ENCODE measurements at regions not wholly inside any gene's neighbourhood (a gene's known extent, or its start where the extent isn't known, plus 50 kb on each side); places are given as distances from the start of the nearest gene placed in this dataset.

DNA sequence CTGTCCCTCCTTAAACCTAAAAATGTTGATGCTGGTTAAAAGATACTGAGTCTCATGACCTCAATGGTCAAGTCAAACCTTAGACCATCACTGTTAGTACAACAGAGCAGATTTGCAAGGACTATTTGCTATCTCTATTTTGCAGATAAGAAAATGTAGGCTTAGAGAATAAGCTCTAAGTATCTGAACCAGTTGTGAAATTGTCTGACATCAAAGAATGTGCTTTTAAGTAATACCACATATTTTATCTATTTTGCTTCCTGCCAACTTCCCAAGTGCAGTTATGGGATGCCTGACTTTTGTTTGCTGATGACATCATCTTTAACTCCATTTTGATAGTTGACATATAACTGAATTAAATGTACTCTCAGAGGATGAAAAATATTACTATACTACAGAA is 83.6 kb upstream of the TMEM106B start:
- Histone ChIP-seq H3K27me3 (replicated peaks; ENCODE audit: control insufficient read depth, insufficient read depth, low read length) (peaks cover 4% of the 10 kb centered on the region), H3K4me1 (ENCODE audit: control insufficient read depth, insufficient read depth, low read length) (no peaks in the 10 kb centered on the region), H3K9ac (ENCODE audit: low read length) (no peak overlapping the region), H3K9me3 (ENCODE audit: control insufficient read depth, low read length) (no peaks in the 10 kb centered on the region), H3K4me3 (ENCODE audit: low read length) (no peak overlapping the region), H3K36me3 (ENCODE audit: control insufficient read depth, insufficient read depth, low read length, severe bottlenecking) (no peaks in the 10 kb centered on the region)
- DNase-seq (ENCODE audit: low read depth): peak; percentile 17

DNA sequence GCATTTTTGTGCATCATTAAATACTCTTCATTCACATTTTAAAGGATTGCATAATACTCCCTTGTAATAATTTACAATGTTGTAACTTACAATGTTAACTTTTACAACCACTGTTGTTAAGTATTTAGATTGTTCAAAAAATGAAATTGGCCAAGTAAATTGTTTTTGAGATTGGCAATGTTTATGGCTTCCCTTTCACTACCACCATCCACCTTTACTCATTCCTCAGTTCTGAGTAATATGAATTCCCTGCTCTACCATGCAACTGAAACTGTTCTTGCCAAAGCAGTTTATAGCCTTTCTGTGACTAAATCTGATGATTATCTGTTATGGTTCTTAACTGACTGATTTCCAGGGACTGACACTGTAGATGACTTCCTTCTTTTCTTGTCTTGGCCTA is 80.5 kb upstream of the TMEM106B start:
- Histone ChIP-seq H3K4me1 (ENCODE audit: control insufficient read depth, insufficient read depth, low read length) (no peaks in the 10 kb centered on the region), H3K27me3 (replicated peaks; ENCODE audit: control insufficient read depth, insufficient read depth, low read length) (no peaks in the 10 kb centered on the region), H3K9me3 (ENCODE audit: control insufficient read depth, low read length) (no peaks in the 10 kb centered on the region), H3K4me3 (ENCODE audit: low read length) (no peak overlapping the region), H3K36me3 (ENCODE audit: control insufficient read depth, insufficient read depth, low read length, severe bottlenecking) (no peaks in the 10 kb centered on the region), H3K9ac (ENCODE audit: low read length) (no peak overlapping the region)
- no peak for DNase-seq (ENCODE audit: low read depth)

DNA sequence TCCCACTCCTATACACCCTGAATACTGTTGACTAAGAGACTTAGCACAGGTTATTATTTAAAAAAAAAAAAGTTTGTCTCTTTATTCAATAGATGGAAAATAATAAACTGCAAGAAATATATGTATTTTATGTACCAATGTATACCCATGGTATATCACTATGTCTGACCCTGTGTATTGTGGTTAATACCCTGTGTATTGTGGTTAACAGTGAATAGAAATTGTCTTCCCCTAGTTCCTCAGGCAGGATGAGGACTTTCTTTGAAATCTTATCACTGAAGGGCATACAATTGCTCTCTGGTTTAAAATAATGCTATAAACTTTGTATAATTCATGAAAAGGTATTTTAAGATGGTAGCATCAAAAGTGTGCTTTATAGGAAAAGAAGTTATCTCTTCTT is 80.0 kb upstream of the TMEM106B start:
- H3K9me3 ChIP-seq (ENCODE audit: control insufficient read depth, low read length): no peaks in the 10 kb centered on the region
- no peak overlapping the region for H3K4me3 ChIP-seq (ENCODE audit: low read length)
- no peak for DNase-seq (ENCODE audit: low read depth)
- H3K27me3 ChIP-seq (replicated peaks; ENCODE audit: control insufficient read depth, insufficient read depth, low read length): no peaks in the 10 kb centered on the region
- no peak overlapping the region for H3K9ac ChIP-seq (ENCODE audit: low read length)
- H3K4me1 ChIP-seq (ENCODE audit: control insufficient read depth, insufficient read depth, low read length): no peaks in the 10 kb centered on the region
- H3K36me3 ChIP-seq (ENCODE audit: control insufficient read depth, insufficient read depth, low read length, severe bottlenecking): no peaks in the 10 kb centered on the region

DNA sequence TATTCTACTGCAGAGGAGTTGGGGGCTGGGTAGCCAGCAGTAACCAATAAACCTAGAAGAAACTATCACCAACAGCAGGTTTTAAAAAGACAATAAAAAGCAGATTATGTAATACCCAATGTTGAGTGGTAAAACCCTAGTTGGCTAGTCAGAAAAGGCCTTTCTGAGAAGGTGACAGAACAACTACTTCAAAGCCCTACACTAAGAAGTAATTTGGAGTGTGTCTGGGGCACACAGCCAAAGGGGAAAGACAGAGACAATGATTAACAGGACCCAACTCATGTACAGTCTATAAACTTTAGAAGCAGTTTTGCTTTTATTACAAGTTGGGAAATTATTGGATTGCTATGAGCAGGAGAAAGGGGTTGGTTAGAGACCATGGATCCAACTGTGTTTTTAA is 77.2 kb upstream of the TMEM106B start:
- H3K9me3 ChIP-seq (ENCODE audit: control insufficient read depth, low read length): no peaks in the 10 kb centered on the region
- no peaks in the 10 kb centered on the region for H3K4me1 ChIP-seq (ENCODE audit: control insufficient read depth, insufficient read depth, low read length)
- H3K27me3 ChIP-seq (replicated peaks; ENCODE audit: control insufficient read depth, insufficient read depth, low read length): no peaks in the 10 kb centered on the region
- H3K36me3 ChIP-seq (ENCODE audit: control insufficient read depth, insufficient read depth, low read length, severe bottlenecking): no peaks in the 10 kb centered on the region
- H3K4me3 ChIP-seq (ENCODE audit: low read length): no peak overlapping the region
- no peak overlapping the region for H3K9ac ChIP-seq (ENCODE audit: low read length)
- no peak for DNase-seq (ENCODE audit: low read depth)

DNA sequence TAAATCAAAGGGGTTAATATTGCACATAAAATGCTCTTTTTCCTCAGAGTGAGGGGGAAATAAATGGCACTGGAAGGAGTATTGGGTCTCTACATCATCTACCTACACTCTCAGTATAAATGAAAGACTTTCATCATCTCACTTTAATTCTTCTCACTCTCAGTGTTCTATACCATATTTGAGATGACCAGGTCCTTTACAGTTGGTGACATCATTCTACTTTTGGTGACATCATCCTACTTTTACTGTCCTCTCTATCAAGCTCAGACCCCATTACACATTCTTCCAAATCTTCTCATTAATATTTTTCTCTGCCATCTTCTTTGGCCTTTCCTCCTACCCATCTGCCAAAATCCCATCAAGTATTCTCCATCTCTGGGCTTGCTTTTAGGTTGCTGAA is 74.6 kb upstream of the TMEM106B start:
- no peak for DNase-seq (ENCODE audit: low read depth)
- H3K9ac ChIP-seq (ENCODE audit: low read length): no peak overlapping the region

DNA sequence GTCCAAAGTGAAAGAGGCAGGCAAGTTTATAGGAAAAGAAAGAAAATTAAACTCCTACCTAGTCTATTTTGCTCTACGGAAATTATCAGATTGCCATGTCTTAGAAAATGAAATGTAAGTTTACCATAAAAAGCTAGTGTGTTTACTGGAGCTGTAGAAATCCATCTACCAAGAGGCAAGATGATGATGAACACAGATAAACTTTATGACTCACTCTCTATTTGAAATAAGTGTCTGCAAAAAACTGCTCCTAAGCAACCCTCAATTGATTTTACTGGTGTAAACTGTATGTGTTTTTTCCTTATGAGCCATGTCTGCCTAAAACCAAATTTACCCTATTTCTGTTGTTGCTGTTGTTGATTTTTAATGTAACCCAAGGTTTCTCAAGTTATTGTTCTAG is 73.8 kb upstream of the TMEM106B start:
- H3K4me3 ChIP-seq (ENCODE audit: low read length): no peak overlapping the region
- no peaks in the 10 kb centered on the region for H3K36me3 ChIP-seq (ENCODE audit: control insufficient read depth, insufficient read depth, low read length, severe bottlenecking)
- no peaks in the 10 kb centered on the region for H3K9me3 ChIP-seq (ENCODE audit: control insufficient read depth, low read length)
- DNase-seq (ENCODE audit: low read depth): peak; percentile 24
- H3K9ac ChIP-seq (ENCODE audit: low read length): no peak overlapping the region
- no peaks in the 10 kb centered on the region for H3K4me1 ChIP-seq (ENCODE audit: control insufficient read depth, insufficient read depth, low read length)
- H3K27me3 ChIP-seq (replicated peaks; ENCODE audit: control insufficient read depth, insufficient read depth, low read length): no peaks in the 10 kb centered on the region

More for the DNA sequence above, 74.6 kb upstream of the TMEM106B start:
- no peaks in the 10 kb centered on the region for H3K36me3 ChIP-seq (ENCODE audit: control insufficient read depth, insufficient read depth, low read length, severe bottlenecking)
- no peaks in the 10 kb centered on the region for H3K27me3 ChIP-seq (replicated peaks; ENCODE audit: control insufficient read depth, insufficient read depth, low read length)
- H3K4me3 ChIP-seq (ENCODE audit: low read length): no peak overlapping the region
- H3K4me1 ChIP-seq (ENCODE audit: control insufficient read depth, insufficient read depth, low read length): no peaks in the 10 kb centered on the region
- no peaks in the 10 kb centered on the region for H3K9me3 ChIP-seq (ENCODE audit: control insufficient read depth, low read length)

DNA sequence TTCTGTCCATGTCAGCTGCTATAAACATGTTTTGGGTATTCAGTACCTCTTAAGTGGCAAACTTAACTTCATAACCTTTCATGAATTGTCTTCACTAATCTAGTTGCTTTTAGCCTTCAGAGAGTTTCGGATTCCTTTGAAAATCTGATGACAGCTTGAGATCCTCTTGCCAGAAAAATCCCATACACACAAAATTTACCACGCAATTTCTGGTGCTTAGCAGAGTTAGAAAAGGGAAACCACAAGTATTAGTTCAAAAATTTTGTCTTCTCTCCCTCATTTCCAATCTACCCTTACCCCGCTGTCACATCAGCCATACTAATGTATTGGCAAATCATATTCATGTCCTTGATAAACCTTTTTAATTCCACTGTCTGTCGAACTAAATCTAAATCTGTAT is 72.7 kb upstream of the TMEM106B start:
- H3K4me3 ChIP-seq (ENCODE audit: low read length): no peak overlapping the region
- H3K27me3 ChIP-seq (replicated peaks; ENCODE audit: control insufficient read depth, insufficient read depth, low read length): no peaks in the 10 kb centered on the region
- H3K9me3 ChIP-seq (ENCODE audit: control insufficient read depth, low read length): no peaks in the 10 kb centered on the region
- no peak for DNase-seq (ENCODE audit: low read depth)
- no peaks in the 10 kb centered on the region for H3K36me3 ChIP-seq (ENCODE audit: control insufficient read depth, insufficient read depth, low read length, severe bottlenecking)
- H3K4me1 ChIP-seq (ENCODE audit: control insufficient read depth, insufficient read depth, low read length): no peaks in the 10 kb centered on the region
- no peak overlapping the region for H3K9ac ChIP-seq (ENCODE audit: low read length)

DNA sequence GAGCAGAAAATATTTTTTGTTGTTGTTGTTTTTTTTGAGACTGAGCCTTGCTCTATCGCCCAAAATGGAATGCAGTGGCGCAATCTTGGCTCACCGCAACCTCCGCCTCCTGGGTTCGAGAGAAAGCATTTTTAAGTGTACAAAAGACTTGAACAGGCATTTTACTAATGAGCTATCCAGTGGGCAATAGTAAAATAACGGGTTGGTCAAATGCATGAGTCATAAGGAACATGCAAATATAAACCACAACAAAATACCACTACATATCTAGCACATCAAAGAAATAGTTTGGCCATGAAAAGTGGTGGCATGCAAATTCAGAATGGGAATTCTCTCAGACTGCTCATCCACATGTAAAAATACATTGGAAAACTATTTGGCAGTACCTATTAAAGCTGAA is 71.7 kb upstream of the TMEM106B start:
- Histone ChIP-seq H3K36me3 (ENCODE audit: control insufficient read depth, insufficient read depth, low read length, severe bottlenecking) (no peaks in the 10 kb centered on the region), H3K4me3 (ENCODE audit: low read length) (no peak overlapping the region), H3K9me3 (ENCODE audit: control insufficient read depth, low read length) (no peaks in the 10 kb centered on the region), H3K4me1 (ENCODE audit: control insufficient read depth, insufficient read depth, low read length) (no peaks in the 10 kb centered on the region), H3K9ac (ENCODE audit: low read length) (no peak overlapping the region), H3K27me3 (replicated peaks; ENCODE audit: control insufficient read depth, insufficient read depth, low read length) (no peaks in the 10 kb centered on the region)
- no peak for DNase-seq (ENCODE audit: low read depth)

DNA sequence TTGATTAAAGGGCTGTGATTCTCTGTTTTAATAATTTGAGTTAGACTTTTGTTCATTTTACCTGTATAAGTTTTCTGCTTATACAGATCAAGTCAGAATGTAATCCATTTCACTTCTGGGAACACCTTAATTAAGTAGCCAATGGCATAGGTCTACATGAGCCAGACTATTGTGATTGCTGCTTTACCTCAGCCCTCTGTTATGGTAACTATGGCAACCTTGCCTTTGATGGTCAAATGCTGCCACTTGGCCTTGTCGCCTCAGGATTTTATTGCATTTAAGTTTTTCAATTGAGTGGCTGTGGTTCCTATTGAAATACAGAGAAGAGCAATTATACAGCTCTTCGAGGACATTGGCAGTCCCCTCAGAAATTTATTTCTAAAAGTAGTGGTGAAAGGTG is 64.3 kb upstream of the TMEM106B start:
- Histone ChIP-seq H3K9me3 (ENCODE audit: control insufficient read depth, low read length) (no peaks in the 10 kb centered on the region), H3K36me3 (ENCODE audit: control insufficient read depth, insufficient read depth, low read length, severe bottlenecking) (no peaks in the 10 kb centered on the region), H3K9ac (ENCODE audit: low read length) (no peak overlapping the region), H3K4me3 (ENCODE audit: low read length) (no peak overlapping the region), H3K27me3 (replicated peaks; ENCODE audit: control insufficient read depth, insufficient read depth, low read length) (peaks cover 5% of the 10 kb centered on the region), H3K4me1 (ENCODE audit: control insufficient read depth, insufficient read depth, low read length) (no peaks in the 10 kb centered on the region)
- DNase-seq (ENCODE audit: low read depth): no peak

DNA sequence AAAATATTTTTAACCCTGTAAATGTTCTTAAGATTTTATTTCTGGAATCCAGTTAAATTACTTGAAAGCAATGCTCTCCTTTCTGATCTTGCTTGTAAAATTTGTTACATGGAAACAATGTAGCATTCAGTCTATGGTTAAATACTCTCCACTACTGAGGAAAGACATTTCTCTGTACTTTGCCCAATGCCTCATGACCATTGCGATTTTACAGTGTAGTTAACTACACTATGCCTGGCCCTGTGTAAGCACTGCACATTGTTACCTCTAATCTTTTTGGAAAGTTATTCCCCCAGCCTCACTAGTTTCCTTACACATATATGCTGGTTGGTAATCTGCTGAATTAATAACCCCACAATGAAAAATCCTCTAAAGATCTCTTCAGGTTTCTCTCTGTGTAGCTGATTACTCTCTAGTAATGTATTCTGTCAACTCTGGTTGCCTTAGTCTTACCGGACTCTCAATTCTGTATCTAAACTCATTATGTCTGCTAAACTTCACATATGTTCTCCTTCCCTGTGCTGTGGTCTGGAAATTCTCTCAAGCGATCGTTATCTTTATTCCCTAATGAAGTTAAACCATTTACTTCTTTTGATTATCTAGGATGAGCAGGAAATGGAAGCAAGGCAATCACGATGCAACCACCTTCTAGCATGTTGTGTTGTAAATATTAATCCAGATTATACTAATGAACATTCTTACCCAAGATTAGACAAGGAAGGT is 58.7 kb upstream of the TMEM106B start:
- no peaks in the 10 kb centered on the region for H3K36me3 ChIP-seq (ENCODE audit: control insufficient read depth, insufficient read depth, low read length, severe bottlenecking)
- no peaks in the 10 kb centered on the region for H3K9me3 ChIP-seq (ENCODE audit: control insufficient read depth, low read length)
- no peak overlapping the region for H3K9ac ChIP-seq (ENCODE audit: low read length)
- no peak overlapping the region for H3K4me3 ChIP-seq (ENCODE audit: low read length)
- DNase-seq (ENCODE audit: low read depth): no peak
- peaks cover 5% of the 10 kb centered on the region for H3K27me3 ChIP-seq (replicated peaks; ENCODE audit: control insufficient read depth, insufficient read depth, low read length)
- no peaks in the 10 kb centered on the region for H3K4me1 ChIP-seq (ENCODE audit: control insufficient read depth, insufficient read depth, low read length)

DNA sequence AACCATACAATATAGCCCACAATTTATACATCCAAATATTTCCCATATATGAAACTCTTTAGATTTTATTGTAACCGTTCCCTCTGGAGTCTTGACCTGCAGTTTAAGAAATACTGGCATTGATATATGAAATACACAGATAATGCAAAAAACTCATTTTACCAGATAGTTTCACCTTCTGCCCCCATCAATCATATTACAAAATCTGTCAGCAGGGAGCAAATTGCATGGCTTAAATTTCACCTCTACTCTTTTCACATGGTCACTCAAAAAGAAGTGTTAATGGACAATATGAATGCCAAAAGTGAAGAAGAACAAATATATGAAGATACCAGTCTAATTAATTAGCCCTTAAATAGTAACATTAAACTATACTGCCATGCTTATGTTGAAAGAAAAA is 57.0 kb upstream of the TMEM106B start:
- no peak overlapping the region for H3K9ac ChIP-seq (ENCODE audit: low read length)
- H3K36me3 ChIP-seq (ENCODE audit: control insufficient read depth, insufficient read depth, low read length, severe bottlenecking): no peaks in the 10 kb centered on the region
- no peaks in the 10 kb centered on the region for H3K4me1 ChIP-seq (ENCODE audit: control insufficient read depth, insufficient read depth, low read length)
- DNase-seq (ENCODE audit: low read depth): no peak
- H3K4me3 ChIP-seq (ENCODE audit: low read length): no peak overlapping the region
- H3K9me3 ChIP-seq (ENCODE audit: control insufficient read depth, low read length): no peaks in the 10 kb centered on the region
- H3K27me3 ChIP-seq (replicated peaks; ENCODE audit: control insufficient read depth, insufficient read depth, low read length): no peaks in the 10 kb centered on the region

DNA sequence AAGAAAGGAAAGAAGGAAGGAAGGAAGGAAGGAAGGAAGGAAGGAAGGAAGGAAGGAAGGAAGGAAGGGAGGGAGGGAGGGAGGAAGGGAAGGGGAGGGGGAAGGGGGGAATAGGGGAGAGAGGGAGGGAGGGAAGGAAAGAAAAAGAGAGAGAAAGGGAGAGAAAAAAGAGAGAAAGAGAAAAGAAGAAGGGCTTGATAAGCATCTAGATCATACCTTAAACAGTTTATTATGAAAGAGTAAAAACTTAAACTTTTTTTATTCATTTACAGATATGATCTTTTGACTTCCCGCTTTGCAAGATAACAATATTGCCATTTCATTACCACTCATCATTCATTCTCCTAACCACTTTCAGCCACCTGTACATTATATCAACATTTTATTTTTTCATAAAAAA is 53.6 kb upstream of the TMEM106B start:
- H3K27me3 ChIP-seq (replicated peaks; ENCODE audit: control insufficient read depth, insufficient read depth, low read length): no peaks in the 10 kb centered on the region
- H3K9ac ChIP-seq (ENCODE audit: low read length): no peak overlapping the region
- no peaks in the 10 kb centered on the region for H3K4me1 ChIP-seq (ENCODE audit: control insufficient read depth, insufficient read depth, low read length)
- no peak overlapping the region for H3K4me3 ChIP-seq (ENCODE audit: low read length)
- H3K9me3 ChIP-seq (ENCODE audit: control insufficient read depth, low read length): no peaks in the 10 kb centered on the region
- no peak for DNase-seq (ENCODE audit: low read depth)
- no peaks in the 10 kb centered on the region for H3K36me3 ChIP-seq (ENCODE audit: control insufficient read depth, insufficient read depth, low read length, severe bottlenecking)

All from adipocyte (in vitro differentiated cells).